ENCODE measurements at regions not wholly inside any gene's neighbourhood (a gene's known extent, or its start where the extent isn't known, plus 50 kb on each side); places are given as distances from the start of the nearest gene placed in this dataset.
"Not testable (repeated sequence)": the region's sequence is repeated elsewhere in the genome, so short reads cannot be mapped to it uniquely, and the experiment has no call there.

DNA sequence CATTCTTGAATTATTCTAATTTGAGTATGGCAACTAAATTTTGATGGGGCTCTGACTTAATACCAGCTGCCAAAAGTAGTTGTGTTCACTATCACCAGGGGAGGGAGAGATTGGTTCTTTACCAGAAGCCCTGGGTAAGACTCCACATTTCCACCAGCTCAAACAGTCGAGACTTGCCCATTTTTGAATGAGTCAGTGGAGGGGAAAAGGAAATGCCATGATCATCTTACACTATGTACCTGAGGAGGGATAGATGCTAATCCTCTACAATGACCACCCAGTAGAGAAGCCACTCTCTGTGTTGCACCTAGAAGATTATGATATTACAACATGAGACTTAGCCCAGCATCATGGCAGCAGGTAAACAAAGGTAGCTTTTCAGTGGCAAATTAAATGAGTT lies 77.0 kb upstream of the SGK1 start:
- no peak for DNase-seq (ENCODE audit: low read depth)

DNA sequence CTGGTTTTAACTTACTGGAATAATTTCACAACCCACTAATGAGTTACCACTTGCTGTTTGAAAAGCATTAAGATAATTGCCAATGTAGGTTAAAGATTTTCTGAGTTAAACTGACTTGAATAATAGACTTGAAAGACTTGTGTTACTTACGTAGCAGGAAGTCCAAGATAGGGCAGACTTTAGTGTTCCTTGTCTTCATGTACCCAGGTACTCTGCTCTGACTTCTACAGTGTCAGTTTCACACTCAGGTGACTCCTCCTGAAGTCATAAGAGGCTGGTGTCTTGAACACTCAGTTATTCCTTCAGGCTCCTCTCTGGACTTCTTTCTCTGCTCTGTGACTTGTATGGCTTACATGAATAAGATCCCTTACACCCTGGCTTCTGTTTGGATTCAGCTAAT lies 76.3 kb upstream of the SGK1 start:
- no peak for DNase-seq (ENCODE audit: low read depth)

DNA sequence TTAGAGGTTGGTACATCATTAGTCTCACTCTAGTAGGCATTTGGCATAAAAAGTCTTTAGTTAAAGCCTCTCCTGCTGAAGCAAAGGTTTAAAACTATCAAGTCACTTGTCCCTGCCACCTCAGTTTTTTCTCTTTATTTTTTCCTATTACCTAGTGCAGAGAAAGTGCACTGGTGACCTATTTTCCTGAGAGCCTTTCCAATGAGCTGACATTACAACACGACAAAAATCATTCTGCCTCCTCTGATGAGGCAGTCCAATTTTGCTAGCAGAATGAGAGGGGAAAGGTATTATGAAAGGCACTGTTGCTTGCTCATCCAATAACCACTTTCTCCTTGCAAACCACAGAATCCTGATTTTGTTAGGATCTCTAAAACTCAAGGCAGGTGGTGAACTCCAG lies 73.3 kb upstream of the SGK1 start:
- DNase-seq (ENCODE audit: low read depth) = no peak

DNA sequence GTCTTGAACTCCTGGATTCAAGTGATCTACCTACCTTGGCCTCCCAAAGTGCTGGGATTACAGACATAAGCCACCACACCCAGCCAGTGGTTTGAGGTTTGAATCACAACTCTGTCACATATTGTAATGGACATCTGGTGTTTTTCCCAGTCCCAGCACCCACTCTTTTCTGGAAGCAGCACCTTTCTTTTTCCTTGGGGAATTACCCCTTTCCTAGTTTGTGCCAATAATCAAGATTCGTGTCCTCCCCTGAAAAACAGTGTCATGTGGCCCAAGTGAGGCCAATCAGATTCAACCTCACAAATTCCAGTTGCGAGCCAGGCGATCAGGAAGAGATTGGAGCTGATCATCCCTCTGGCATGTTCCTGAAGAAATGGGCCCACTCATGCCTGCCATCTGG lies 71.7 kb upstream of the SGK1 start:
- DNase-seq (ENCODE audit: low read depth) = no peak

DNA sequence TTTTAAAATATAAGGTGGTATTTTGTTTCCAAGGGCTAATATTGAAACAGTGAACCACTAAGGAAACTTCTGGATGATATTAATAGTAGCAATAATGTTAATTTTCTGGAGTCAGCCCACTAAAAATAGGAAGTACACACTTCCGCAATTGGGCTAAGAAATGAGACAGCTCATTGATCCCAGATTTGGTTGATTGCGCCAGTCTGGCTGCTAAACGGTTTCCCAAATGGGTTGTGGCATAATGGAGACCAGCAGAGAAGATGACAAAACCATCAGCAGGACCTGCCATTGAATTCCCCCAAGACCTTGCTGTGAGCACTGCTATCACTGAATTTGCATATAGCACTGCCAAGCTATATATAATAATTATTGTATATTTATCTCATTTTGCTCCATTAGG lies 71.2 kb upstream of the SGK1 start:
- DNase-seq (ENCODE audit: low read depth) = no peak

DNA sequence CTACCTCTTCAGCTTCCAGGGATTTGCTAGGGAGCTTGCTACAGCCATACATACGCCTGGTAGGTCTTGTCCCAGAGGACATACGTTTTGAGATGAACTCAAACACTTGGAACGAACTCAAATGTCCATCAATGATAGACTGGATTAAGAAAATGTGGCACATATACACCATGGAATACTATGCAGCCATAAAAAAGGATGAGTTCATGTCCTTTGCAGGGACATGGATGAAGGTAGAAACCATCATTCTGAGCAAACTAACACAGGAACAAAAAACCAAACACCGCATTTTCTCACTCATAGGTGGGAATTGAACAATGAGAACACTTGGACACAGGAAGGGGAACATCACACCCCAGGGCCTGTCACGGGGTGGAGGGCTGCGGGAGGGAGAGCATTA lies 68.6 kb upstream of the SGK1 start:
- DNase-seq (ENCODE audit: low read depth) = not testable (repeated sequence)

DNA sequence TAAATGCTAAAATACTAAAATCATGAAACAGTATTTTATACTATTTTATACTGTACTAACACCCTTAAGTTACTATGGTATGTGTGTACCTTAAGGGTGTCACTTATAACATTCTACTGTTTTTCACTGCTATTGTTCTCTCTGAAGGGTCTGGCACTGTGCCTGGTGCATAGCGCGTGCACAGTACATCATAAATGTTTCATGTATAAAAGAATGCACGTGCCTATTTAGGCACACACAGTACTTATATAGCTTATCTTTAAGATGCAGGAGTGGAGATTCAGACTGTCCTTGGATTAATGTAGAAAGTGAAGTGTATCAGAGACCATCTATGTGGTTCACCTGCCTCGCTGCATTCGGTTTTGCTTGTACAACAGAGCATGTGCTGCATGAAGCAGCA lies 64.0 kb upstream of the SGK1 start:
- DNase-seq (ENCODE audit: low read depth) = no peak

DNA sequence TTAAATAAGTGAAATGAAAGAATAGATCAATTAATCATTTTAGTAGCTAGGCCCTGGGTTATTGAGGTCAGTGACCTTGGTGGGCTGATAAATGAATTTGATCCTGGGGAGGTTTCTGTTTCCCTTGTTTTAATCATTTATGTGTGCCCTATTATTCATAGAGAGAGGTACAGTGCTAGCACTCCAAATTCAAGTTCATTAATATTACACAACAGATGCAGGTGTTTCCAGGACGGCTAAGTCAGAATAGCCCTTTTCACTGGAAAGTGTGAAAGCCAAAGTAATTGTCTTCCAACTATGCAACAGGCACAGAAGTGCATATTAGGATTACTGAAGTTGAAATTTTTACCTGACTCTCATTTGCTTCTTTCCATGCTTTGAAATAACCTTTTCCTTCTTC lies 61.7 kb upstream of the SGK1 start:
- no peak for DNase-seq (ENCODE audit: low read depth)

DNA sequence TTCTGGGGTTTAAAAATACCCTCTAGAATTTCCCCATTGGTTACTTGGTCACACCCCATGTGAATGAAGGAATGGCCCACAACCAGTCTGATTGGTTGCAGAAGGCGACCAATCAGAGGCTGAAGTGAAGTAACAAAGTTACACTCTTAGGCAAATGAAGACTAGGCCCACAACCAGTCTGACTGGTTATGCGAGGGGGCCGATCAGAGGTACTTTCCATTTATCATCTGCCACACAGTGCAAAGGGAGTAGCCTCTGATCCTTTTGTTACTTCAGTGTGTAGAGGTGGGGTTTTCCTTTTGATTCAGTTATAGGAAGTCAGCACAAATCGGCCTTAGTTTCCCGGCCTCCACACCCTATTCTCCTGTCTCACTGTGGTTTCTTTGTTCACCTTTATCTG lies 61.2 kb upstream of the SGK1 start:
- DNase-seq (ENCODE audit: low read depth) = peak; percentile 31

DNA sequence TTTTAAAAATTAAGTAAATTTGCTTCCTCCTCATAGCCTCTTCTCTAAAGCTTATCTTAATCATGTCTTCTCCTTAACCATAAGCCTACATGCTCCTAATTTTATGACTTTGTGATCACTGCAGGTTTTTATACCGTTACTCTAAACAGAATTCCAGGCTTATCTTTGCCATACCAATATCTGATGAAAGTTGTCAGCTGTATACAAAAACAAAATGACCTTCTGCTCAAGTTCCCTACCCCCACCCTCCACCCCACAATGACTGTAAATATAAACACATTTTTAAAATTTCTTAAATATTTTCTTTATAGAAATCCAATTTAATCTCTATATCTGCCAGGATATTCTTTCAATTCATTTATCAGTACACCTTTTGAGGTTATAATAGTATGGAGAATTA lies 60.5 kb upstream of the SGK1 start:
- no peak for DNase-seq (ENCODE audit: low read depth)

DNA sequence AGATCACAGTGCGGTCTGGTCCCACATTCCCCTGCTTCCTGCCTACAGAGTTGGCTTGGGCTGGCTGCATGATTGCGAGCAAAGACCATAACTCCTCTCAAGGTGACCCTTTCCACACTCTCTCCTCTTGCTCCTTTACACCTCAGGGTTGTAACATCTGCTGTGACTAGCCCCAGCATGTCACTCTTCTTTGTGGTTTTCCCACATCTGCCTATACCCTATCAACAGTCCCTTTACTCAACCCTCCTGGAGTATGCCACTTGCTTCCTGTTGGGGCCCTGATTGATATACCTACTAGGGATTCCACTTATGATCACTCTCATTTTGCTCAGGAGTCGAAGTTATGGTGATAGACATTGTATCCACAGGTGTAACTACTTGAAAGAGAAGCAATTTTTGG lies 58.9 kb upstream of the SGK1 start:
- no peak for DNase-seq (ENCODE audit: low read depth)

DNA sequence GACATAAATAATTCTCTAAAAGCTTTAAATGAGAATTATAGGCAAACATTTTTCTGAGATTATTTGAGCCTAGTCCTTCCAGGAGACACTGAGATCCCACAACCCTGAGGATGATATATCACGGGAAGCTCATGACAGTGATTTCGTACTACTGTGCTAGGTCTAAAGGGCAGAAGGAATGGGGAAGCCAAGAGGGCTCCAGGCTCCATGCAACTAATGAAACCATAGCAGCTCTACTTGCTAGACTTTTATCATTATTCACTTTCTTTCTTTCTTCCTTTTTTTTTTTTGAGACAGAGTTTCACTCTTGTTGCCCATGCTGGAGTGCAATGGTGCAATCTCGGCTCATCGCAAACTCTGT lies 57.3 kb upstream of the SGK1 start:
- DNase-seq (ENCODE audit: low read depth) = no peak

DNA sequence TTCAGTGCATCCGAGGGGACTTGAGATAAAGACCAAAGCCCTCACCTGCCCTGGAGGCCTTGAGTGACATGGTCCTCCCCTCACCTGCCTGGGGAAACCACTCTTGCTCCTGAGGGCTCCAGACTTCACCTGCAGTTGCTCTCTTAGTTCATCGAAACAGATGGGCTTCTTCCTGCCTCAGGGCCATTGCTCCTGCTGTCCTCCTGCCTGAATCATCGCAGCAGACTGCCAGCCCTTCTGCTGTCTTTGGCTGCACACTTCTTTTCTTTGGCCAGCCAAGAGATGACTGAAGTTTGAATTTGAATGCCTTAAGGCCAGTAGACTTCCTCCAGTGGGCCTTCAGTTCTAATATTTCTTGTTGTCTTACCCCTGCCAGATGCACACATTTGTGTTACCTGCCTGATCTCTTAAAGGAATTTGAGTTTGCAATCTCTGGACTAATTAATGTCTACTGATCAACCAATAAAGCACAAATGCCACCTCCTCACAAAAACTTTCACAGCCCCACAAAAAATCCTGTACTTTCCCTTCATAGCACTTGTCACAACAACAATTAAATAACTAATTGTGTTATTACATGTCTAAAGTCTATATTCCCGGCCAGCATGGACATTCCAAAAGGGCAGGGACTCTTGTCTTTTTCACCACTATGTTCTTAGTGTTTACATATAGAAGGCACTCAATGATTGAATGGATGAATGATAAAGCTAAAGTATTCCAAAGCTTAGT lies 56.7 kb upstream of the SGK1 start:
- DNase-seq (ENCODE audit: low read depth) = no peak

DNA sequence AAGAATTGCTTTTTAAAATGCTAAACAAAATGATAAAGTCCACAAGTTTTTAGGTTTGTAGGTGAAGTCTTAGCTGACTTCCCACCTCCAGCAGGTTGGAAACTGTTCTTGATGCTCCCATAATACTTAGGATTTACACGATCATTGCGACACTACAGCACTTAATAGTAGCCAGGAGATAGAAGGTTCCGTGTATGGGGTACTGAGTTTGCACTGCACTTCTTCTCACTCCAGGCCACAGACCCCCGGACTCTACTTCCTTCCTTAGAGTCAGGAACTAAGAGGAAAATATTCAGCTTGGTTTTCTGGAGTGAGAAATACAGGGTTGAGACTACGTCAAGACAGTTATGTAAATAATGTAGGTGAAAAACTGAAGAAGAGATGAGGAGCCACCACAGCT lies 56.1 kb upstream of the SGK1 start:
- no peak for DNase-seq (ENCODE audit: low read depth)

DNA sequence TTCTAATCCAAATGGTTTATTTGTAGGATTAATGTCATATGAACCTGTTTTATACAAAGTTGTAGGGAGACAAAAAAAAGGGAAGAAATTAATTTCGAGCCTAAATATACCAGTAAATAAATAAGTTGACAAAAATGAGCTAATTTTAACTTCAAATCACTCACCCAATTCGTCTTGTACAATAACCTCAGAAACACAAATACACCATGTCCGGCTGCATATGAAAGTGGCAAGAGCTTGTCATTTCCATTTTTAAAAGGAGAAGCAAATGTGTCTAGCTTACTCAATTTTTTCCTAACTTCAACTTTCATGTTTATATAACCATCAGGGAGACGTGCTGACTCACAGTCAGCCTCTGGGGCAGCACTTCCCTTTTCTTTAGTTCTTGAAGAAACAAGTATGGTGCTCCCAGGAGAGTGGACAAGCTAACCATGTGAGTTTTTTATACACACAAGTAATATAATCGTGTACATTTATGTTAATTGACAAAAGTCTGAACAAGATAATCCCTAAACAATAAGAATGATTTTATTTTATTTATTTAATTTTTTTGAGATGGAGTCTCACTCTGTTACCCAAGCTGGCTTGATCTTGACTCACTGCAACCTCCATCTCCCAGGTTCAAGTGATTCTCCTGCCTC lies 55.5 kb upstream of the SGK1 start:
- DNase-seq (ENCODE audit: low read depth) = no peak

DNA sequence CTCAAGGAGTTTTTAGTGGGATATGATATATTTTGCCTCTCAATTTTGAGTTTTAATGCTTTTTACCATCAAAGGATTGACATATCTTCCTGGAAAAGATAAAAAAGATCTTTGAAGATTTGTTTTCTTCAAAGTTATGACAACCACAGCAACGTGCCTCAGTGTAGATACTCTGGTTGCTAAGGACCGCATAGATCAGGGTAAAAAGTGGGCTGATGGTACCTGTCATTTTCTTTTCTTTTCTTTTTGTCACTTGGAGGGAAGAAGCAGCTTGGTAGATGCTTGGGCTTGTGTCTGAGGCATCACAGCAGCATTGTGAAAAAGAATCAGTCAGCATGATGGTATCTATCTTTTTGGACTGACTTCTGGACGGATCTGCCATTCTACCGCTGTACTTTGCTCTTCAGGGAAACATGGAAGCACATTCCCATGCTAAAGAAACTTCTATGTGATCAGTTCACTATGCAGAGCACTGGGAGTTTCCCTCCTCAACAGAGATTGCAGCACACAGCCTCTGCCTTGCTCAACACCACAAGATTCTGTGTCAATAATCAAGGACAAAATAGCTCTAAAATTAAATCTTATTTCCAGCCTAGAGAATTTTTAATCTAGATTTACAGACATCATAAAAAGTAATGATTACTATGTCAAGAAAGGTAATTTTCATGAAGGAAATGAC lies 54.8 kb upstream of the SGK1 start:
- no peak for DNase-seq (ENCODE audit: low read depth)

DNA sequence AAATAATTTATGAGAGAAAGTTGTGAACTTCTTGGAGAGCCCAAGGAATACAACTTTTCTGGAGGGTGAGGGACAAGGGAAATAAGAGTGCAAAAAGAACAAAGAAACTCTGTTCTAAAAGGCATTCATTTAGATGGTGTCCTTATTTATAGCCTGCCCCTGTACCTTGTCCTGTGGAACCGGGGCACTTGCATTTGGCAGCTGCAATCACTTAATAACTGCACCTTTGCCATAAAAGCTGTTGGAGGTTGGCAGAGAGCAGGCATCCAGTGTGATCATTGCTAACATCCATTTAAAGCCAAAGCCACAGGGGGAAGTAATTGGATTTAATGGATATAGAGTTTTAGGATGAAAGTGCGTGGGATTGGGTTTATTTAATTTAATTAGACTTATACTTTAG lies 50.8 kb upstream of the SGK1 start:
- DNase-seq (ENCODE audit: low read depth) = no peak

Data from activated T-cell treated with anti-CD3 and anti-CD28 coated beads for 48 hours (primary cell).